Activated CD4-positive, alpha-beta T cell treated with anti-CD3 and anti-CD28 coated beads for 36 hours (primary cell): ENCODE measurements at regions not wholly inside any gene's neighbourhood (a gene's known extent, or its start where the extent isn't known, plus 50 kb on each side); places are given as distances from the start of the nearest gene placed in this dataset.

ENCODE experiments used
- ATAC-seq: fragments of 200-7000 bp; cut with Tn5 transposase; one replicate; pipeline ENCODE4 v1.10.0; 2021; ENCODE audit warnings: mild to moderate bottlenecking, moderate library complexity
- CTCF ChIA-PET: fragments of 350-600 bp; sonication (Branson Sonifier 250); formaldehyde crosslinking; loops from one replicate; lab custom pipeline; 2021; ENCODE audit warnings: antibody characterized with exemption; lab: Charles Lee
- POLR2A ChIA-PET: fragments of 350-600 bp; sonication (Branson Sonifier 250); formaldehyde crosslinking; loops from one replicate; lab custom pipeline; 2021; ENCODE audit warnings: antibody characterized with exemption, inconsistent platforms; lab: Charles Lee
- DNase-seq: peaks from one replicate; pipeline ENCODE4 v3.0.0-alpha.2; 2020
- H3K27ac Mint-ChIP-seq: one replicate; pipeline ENCODE4 v1.8.0; 2021; ENCODE audit warnings: mixed read lengths
- H3K27me3 Mint-ChIP-seq: one replicate; pipeline ENCODE4 v1.8.0; 2021; ENCODE audit warnings: mixed read lengths
- H3K36me3 Mint-ChIP-seq: one replicate; pipeline ENCODE4 v1.8.0; 2021; ENCODE audit warnings: low read depth, mixed read lengths
- H3K4me1 Mint-ChIP-seq: one replicate; pipeline ENCODE4 v1.8.0; 2021; ENCODE audit warnings: mixed read lengths
- H3K4me3 Mint-ChIP-seq: one replicate; pipeline ENCODE4 v1.8.0; 2021; ENCODE audit warnings: mild to moderate bottlenecking, moderate library complexity, mixed read lengths
- H3K9me3 Mint-ChIP-seq: one replicate; pipeline ENCODE4 v1.8.0; 2021; ENCODE audit warnings: low read depth, mixed read lengths
- intact Hi-C, 2 experiments: fragments of 100-400 bp; cut with DNase I in 1 of 2; cut with micrococcal nuclease in 1 of 2; formaldehyde crosslinking; loops; one replicate each; pipeline versions ENCODE4 v1.14.2 to v1.15.1; 2022 to 2024; cut with DNase I, micrococcal nuclease

- Mint-ChIP-seq H3K4me1 (no peaks in the 10 kb centered on the region), H3K27ac (no peak overlapping the region)
Measured at GRCh38 chr10:89853781-89854191, 152.4 kb downstream of the KIF20B start.

GRCh38 chr10:89857431-89858042 lies 156.1 kb downstream of the KIF20B start:
- ChIA-PET CTCF (interaction anchor here (1.1 kb wide), 1 partner anchor 18 kb away, joined by 3 read pairs; no protein-coding TSS in a partner anchor), POLR2A (no interaction called here)
- H3K27ac Mint-ChIP-seq = no peak overlapping the region
- no peaks in the 10 kb centered on the region for H3K9me3 Mint-ChIP-seq
- no peak overlapping the region for H3K4me3 Mint-ChIP-seq
- H3K36me3 Mint-ChIP-seq = no peaks in the 10 kb centered on the region
- H3K27me3 Mint-ChIP-seq = peaks cover 2% of the 10 kb centered on the region
- DNase-seq (no peak), ATAC-seq (no peak)
- intact Hi-C loops = no loop called here
- H3K4me1 Mint-ChIP-seq = peaks cover 20% of the 10 kb centered on the region

More at GRCh38 chr10:89853781-89854191, 152.4 kb downstream of the KIF20B start:
- no peaks in the 10 kb centered on the region for H3K9me3 Mint-ChIP-seq
- H3K36me3 Mint-ChIP-seq = no peaks in the 10 kb centered on the region
- H3K4me3 Mint-ChIP-seq = no peak overlapping the region
- ATAC-seq (no peak), DNase-seq (no peak)
- H3K27me3 Mint-ChIP-seq = peaks cover 5% of the 10 kb centered on the region
- POLR2A ChIA-PET = no interaction called here
- intact Hi-C loops = no loop called here
- CTCF ChIA-PET = interaction anchor here (0.7 kb wide), 1 partner anchor 165 kb away, joined by 3 read pairs; no protein-coding TSS in a partner anchor

- peak overlapping the region; percentile 62 for H3K27ac Mint-ChIP-seq
- POLR2A ChIA-PET = interaction anchor here (1.3 kb wide), 1 partner anchor 55 kb away, joined by 7 read pairs; no protein-coding TSS in a partner anchor
- intact Hi-C loops = loop anchor here (1.0 to 5.0 kb wide), 4 partner anchors 24 to 1010 kb away; partner anchors contain the start of genes KIF20B (in 1 of the 2) and RPP30 (in 1 of the 2)
- no peaks in the 10 kb centered on the region for H3K9me3 Mint-ChIP-seq
- CTCF ChIA-PET = interaction anchor here (0.6 to 1.1 kb wide), 2 partner anchors 56 to 1603 kb away, joined by 3 to 7 read pairs; no protein-coding TSS in a partner anchor
- peaks cover 24% of the 10 kb centered on the region for H3K4me1 Mint-ChIP-seq
- H3K27me3 Mint-ChIP-seq = no peaks in the 10 kb centered on the region
- no peaks in the 10 kb centered on the region for H3K36me3 Mint-ChIP-seq
- no peak for ATAC-seq
- peak overlapping the region; percentile 50 for H3K4me3 Mint-ChIP-seq
- no peak for DNase-seq
Measured at GRCh38 chr10:89861199-89861573, 159.8 kb downstream of the KIF20B start.

- no peak overlapping the region for H3K4me3 Mint-ChIP-seq
- no peaks in the 10 kb centered on the region for H3K27me3 Mint-ChIP-seq
- H3K4me1 Mint-ChIP-seq = peaks cover 24% of the 10 kb centered on the region
- intact Hi-C loops = loop anchor here (1.0 to 5.0 kb wide), 5 partner anchors 25 to 1009 kb away; partner anchors contain the start of genes KIF20B (in 1 of the 2) and RPP30 (in 1 of the 2)
- peak; percentile 98 for ATAC-seq
- peak; percentile 65 for DNase-seq
- no peaks in the 10 kb centered on the region for H3K9me3 Mint-ChIP-seq
- peak overlapping the region; percentile 81 for H3K27ac Mint-ChIP-seq
- no peaks in the 10 kb centered on the region for H3K36me3 Mint-ChIP-seq
- POLR2A ChIA-PET = interaction anchor here (1.3 kb wide), 1 partner anchor 56 kb away, joined by 7 read pairs; no protein-coding TSS in a partner anchor
- CTCF ChIA-PET = interaction anchor here (0.6 to 1.1 kb wide), 3 partner anchors 17 to 1603 kb away, joined by 3 to 7 read pairs (median 3); no protein-coding TSS in a partner anchor
Measured at GRCh38 chr10:89861584-89862301, 160.4 kb downstream of the KIF20B start.

GRCh38 chr10:89867964-89868363 lies 166.6 kb downstream of the KIF20B start:
- ATAC-seq = no peak
- H3K36me3 Mint-ChIP-seq = no peaks in the 10 kb centered on the region
- no peak overlapping the region for H3K27ac Mint-ChIP-seq
- intact Hi-C loops = no loop called here
- H3K27me3 Mint-ChIP-seq = peaks cover 9% of the 10 kb centered on the region
- no peak for DNase-seq
- H3K4me1 Mint-ChIP-seq = no peaks in the 10 kb centered on the region
- CTCF ChIA-PET = no interaction called here
- POLR2A ChIA-PET = interaction anchor here (0.6 to 0.7 kb wide), 2 partner anchors 93 to 230 kb away, joined by 3 to 5 read pairs; no protein-coding TSS in a partner anchor
- no peaks in the 10 kb centered on the region for H3K9me3 Mint-ChIP-seq
- no peak overlapping the region for H3K4me3 Mint-ChIP-seq

GRCh38 chr10:89869180-89869579 lies 167.8 kb downstream of the KIF20B start:
- H3K27ac Mint-ChIP-seq = no peak overlapping the region
- intact Hi-C loops = no loop called here
- ATAC-seq (no peak), DNase-seq (no peak)
- H3K36me3 Mint-ChIP-seq = no peaks in the 10 kb centered on the region
- H3K27me3 Mint-ChIP-seq = peaks cover 11% of the 10 kb centered on the region
- no peaks in the 10 kb centered on the region for H3K9me3 Mint-ChIP-seq
- CTCF ChIA-PET = no interaction called here
- POLR2A ChIA-PET = no interaction called here
- no peak overlapping the region for H3K4me3 Mint-ChIP-seq
- H3K4me1 Mint-ChIP-seq = no peaks in the 10 kb centered on the region

- DNase-seq (no peak), ATAC-seq (no peak)
- peaks cover 11% of the 10 kb centered on the region for H3K27me3 Mint-ChIP-seq
- no peaks in the 10 kb centered on the region for H3K36me3 Mint-ChIP-seq
- intact Hi-C loops = no loop called here
- no peak overlapping the region for H3K27ac Mint-ChIP-seq
- no peak overlapping the region for H3K4me3 Mint-ChIP-seq
- POLR2A ChIA-PET = no interaction called here
- CTCF ChIA-PET = interaction anchor here (0.7 kb wide), 1 partner anchor 473 kb away, joined by 3 read pairs; no protein-coding TSS in a partner anchor
- no peaks in the 10 kb centered on the region for H3K4me1 Mint-ChIP-seq
- H3K9me3 Mint-ChIP-seq = no peaks in the 10 kb centered on the region
Measured at GRCh38 chr10:89869592-89870156, 168.3 kb downstream of the KIF20B start.

GRCh38 chr10:89870936-89871335 lies 169.5 kb downstream of the KIF20B start:
- peaks cover 17% of the 10 kb centered on the region for H3K27me3 Mint-ChIP-seq
- no peaks in the 10 kb centered on the region for H3K4me1 Mint-ChIP-seq
- ATAC-seq (no peak), DNase-seq (no peak)
- intact Hi-C loops = no loop called here
- H3K36me3 Mint-ChIP-seq = no peaks in the 10 kb centered on the region
- no peak overlapping the region for H3K4me3 Mint-ChIP-seq
- H3K27ac Mint-ChIP-seq = no peak overlapping the region
- CTCF ChIA-PET = no interaction called here
- POLR2A ChIA-PET = no interaction called here
- H3K9me3 Mint-ChIP-seq = no peaks in the 10 kb centered on the region

- POLR2A ChIA-PET = no interaction called here
Measured at GRCh38 chr10:89873055-89873454, 171.7 kb downstream of the KIF20B start.

GRCh38 chr10:89875557-89875956 lies 174.2 kb downstream of the KIF20B start:
- Mint-ChIP-seq H3K4me3 (no peak overlapping the region), H3K27ac (no peak overlapping the region), H3K27me3 (peaks cover 9% of the 10 kb centered on the region), H3K4me1 (no peaks in the 10 kb centered on the region), H3K36me3 (no peaks in the 10 kb centered on the region), H3K9me3 (no peaks in the 10 kb centered on the region)
- ChIA-PET POLR2A (no interaction called here), CTCF (no interaction called here)
- intact Hi-C loops = no loop called here
- no peak for DNase-seq
- no peak for ATAC-seq

More at GRCh38 chr10:89873055-89873454, 171.7 kb downstream of the KIF20B start:
- no peak for DNase-seq
- CTCF ChIA-PET = interaction anchor here (0.9 kb wide), 1 partner anchor 58 kb away, joined by 3 read pairs; no protein-coding TSS in a partner anchor
- no peaks in the 10 kb centered on the region for H3K4me1 Mint-ChIP-seq
- intact Hi-C loops = no loop called here
- no peaks in the 10 kb centered on the region for H3K9me3 Mint-ChIP-seq
- H3K27ac Mint-ChIP-seq = no peak overlapping the region
- no peaks in the 10 kb centered on the region for H3K36me3 Mint-ChIP-seq
- H3K27me3 Mint-ChIP-seq = peaks cover 17% of the 10 kb centered on the region
- H3K4me3 Mint-ChIP-seq = no peak overlapping the region
- no peak for ATAC-seq

- DNase-seq (no peak), ATAC-seq (no peak)
- Mint-ChIP-seq H3K4me3 (no peak overlapping the region), H3K9me3 (peaks cover 2% of the 10 kb centered on the region), H3K4me1 (no peaks in the 10 kb centered on the region), H3K27me3 (peaks cover 19% of the 10 kb centered on the region), H3K36me3 (no peaks in the 10 kb centered on the region), H3K27ac (no peak overlapping the region)
- CTCF ChIA-PET = interaction anchor here (0.6 kb wide), 1 partner anchor 122 kb away, joined by 3 read pairs; no protein-coding TSS in a partner anchor
- intact Hi-C loops = no loop called here
- POLR2A ChIA-PET = no interaction called here
Measured at GRCh38 chr10:89879121-89879520, 177.7 kb downstream of the KIF20B start.
